Tibial nerve (tissue), 4 donors: ENCODE measurements at regions not wholly inside any gene's neighbourhood (a gene's known extent, or its start where the extent isn't known, plus 50 kb on each side); places are given as distances from the start of the nearest gene placed in this dataset.

Experiments used
- DNase-seq, 2 donors: peaks; one replicate each; pipeline ENCODE4 v3.0.0-alpha.2; 2019; ENCODE audit warnings: low spot score in 2 of 2
- H3K27ac ChIP-seq, 4 donors: fragments of 200-600 bp; sonication (generic) in 3 of 4; one replicate each; pipeline ENCODE4 v1.5.1; 2017 to 2019; ENCODE audit warnings: mild to moderate bottlenecking in 1 of 4
- H3K27me3 ChIP-seq, 2 donors: fragments of 200-600 bp; sonication (generic) in 1 of 2; one replicate each; pipeline versions ENCODE4 v1.5.1 to v1.6.0; 2017 to 2019
- H3K36me3 ChIP-seq, 3 donors: fragments of 200-600 bp; sonication (generic); one replicate each; pipeline ENCODE4 v1.5.1; 2018 to 2019
- H3K4me1 ChIP-seq, 4 donors: fragments of 200-600 bp; sonication (generic) in 3 of 4; one replicate each; pipeline ENCODE4 v1.5.1; 2017 to 2019
- H3K4me3 ChIP-seq, 4 donors: fragments of 200-600 bp; sonication (generic) in 3 of 4; one replicate each; pipeline ENCODE4 v1.5.1; 2017 to 2019; ENCODE audit warnings: mild to moderate bottlenecking in 1 of 4, moderate library complexity in 1 of 4
- H3K9me3 ChIP-seq, 4 donors: fragments of 200-600 bp; sonication (generic) in 3 of 4; one replicate each; pipeline ENCODE4 v1.5.1; 2017 to 2019
- CTCF ChIP-seq, 5 experiments: fragments of 200-600 bp in 3 of 5; fragments of 450-650 bp in 2 of 5; sonication (generic) in 3 of 5; IDR thresholded peaks; one replicate each; pipeline ENCODE4 v1.5.1; 2016 to 2019; ENCODE audit warnings: antibody characterized with exemption in 5 of 5, mild to moderate bottlenecking in 3 of 5, moderate library complexity in 2 of 5
- EP300 ChIP-seq, 2 donors: sonication (generic); formaldehyde crosslinking; IDR thresholded peaks; one replicate each; pipeline ENCODE4 v1.6.1; 2017; ENCODE audit warnings: antibody characterized with exemption in 2 of 2, mild to moderate bottlenecking in 1 of 2
- POLR2A ChIP-seq, 2 donors: fragments of 450-650 bp; IDR thresholded peaks; one replicate each; pipeline ENCODE4 v1.6.1; 2017; ENCODE audit warnings: antibody characterized with exemption in 2 of 2, mild to moderate bottlenecking in 2 of 2, moderate library complexity in 2 of 2
- WGBS, 2 donors: methylation state at CpG; one replicate each; pipeline ENCODE4 v1.1.5; 2018; 5-methylcytosine and 5-hydroxymethylcytosine counted together

- H3K4me3 ChIP-seq = no peak overlapping the region
- TF ChIP-seq CTCF (IDR thresholded peaks at IDR 0.05) (no peak), EP300 (IDR thresholded peaks at IDR 0.05) (no peak), POLR2A (IDR thresholded peaks at IDR 0.05) (no peak)
- DNase-seq = no peak
- H3K36me3 ChIP-seq = no peaks in the 10 kb centered on the region
- no peaks in the 10 kb centered on the region for H3K4me1 ChIP-seq
- no peak overlapping the region for H3K27ac ChIP-seq
- 74 to 77% methylated on average over 1 of the region's 1 CpG for WGBS, 2 donors
- no peaks in the 10 kb centered on the region for H3K27me3 ChIP-seq
- H3K9me3 ChIP-seq = no peaks in the 10 kb centered on the region
Measured at GRCh38 chr3:159441279-159441678, 547.4 kb upstream of the IL12A start.

- no peaks in the 10 kb centered on the region for H3K9me3 ChIP-seq
- H3K4me1 ChIP-seq = no peaks in the 10 kb centered on the region
- H3K27me3 ChIP-seq = no peaks in the 10 kb centered on the region
- no peaks in the 10 kb centered on the region for H3K36me3 ChIP-seq
- TF ChIP-seq EP300 (IDR thresholded peaks at IDR 0.05) = no peak
- TF ChIP-seq POLR2A (IDR thresholded peaks at IDR 0.05) = no peak
- no peak for TF ChIP-seq CTCF (IDR thresholded peaks at IDR 0.05)
- no peak overlapping the region for H3K4me3 ChIP-seq
- no peak for DNase-seq
- no peak overlapping the region for H3K27ac ChIP-seq
- WGBS, 2 donors = 87 to 92% methylated on average over 5 of the region's 5 CpGs
Measured at GRCh38 chr3:159443266-159443665, 545.4 kb upstream of the IL12A start.

- no peak for TF ChIP-seq CTCF (IDR thresholded peaks at IDR 0.05)
- TF ChIP-seq EP300 (IDR thresholded peaks at IDR 0.05) = no peak
- no peaks in the 10 kb centered on the region for H3K9me3 ChIP-seq
- H3K4me1 ChIP-seq = no peaks in the 10 kb centered on the region
- no peaks in the 10 kb centered on the region for H3K27me3 ChIP-seq
- H3K27ac ChIP-seq = no peak overlapping the region
- no peak for DNase-seq
- no peak overlapping the region for H3K4me3 ChIP-seq
- H3K36me3 ChIP-seq = no peaks in the 10 kb centered on the region
- 55 to 64% methylated on average over 3 of the region's 3 CpGs for WGBS, 2 donors
Measured at GRCh38 chr3:159447841-159448240, 540.8 kb upstream of the IL12A start.

- DNase-seq = no peak
- no peak for TF ChIP-seq EP300 (IDR thresholded peaks at IDR 0.05)
- no peak for TF ChIP-seq CTCF (IDR thresholded peaks at IDR 0.05)
- TF ChIP-seq POLR2A (IDR thresholded peaks at IDR 0.05) = no peak
- H3K27ac ChIP-seq = no peak overlapping the region
- 89 to 90% methylated on average over 1 of the region's 1 CpG for WGBS, 2 donors
- H3K4me1 ChIP-seq = no peaks in the 10 kb centered on the region
- no peaks in the 10 kb centered on the region for H3K36me3 ChIP-seq
- no peak overlapping the region for H3K4me3 ChIP-seq
- H3K9me3 ChIP-seq = no peaks in the 10 kb centered on the region
- H3K27me3 ChIP-seq = no peaks in the 10 kb centered on the region
Measured at GRCh38 chr3:159448902-159449301, 539.7 kb upstream of the IL12A start.

GRCh38 chr3:159451067-159451466 lies 537.6 kb upstream of the IL12A start:
- TF ChIP-seq EP300 (IDR thresholded peaks at IDR 0.05) = no peak
- TF ChIP-seq POLR2A (IDR thresholded peaks at IDR 0.05) = no peak
- no peak for TF ChIP-seq CTCF (IDR thresholded peaks at IDR 0.05)
- Histone ChIP-seq H3K4me3 (no peak overlapping the region), H3K4me1 (no peaks in the 10 kb centered on the region), H3K27me3 (no peaks in the 10 kb centered on the region), H3K9me3 (no peaks in the 10 kb centered on the region), H3K27ac (no peak overlapping the region), H3K36me3 (no peaks in the 10 kb centered on the region)
- DNase-seq = no peak
- WGBS, 2 donors = 78 to 83% methylated on average over 3 of the region's 3 CpGs
